NCI-H2107 treated with DMSO at 0.1 percent for 48 hours (cell line): ENCODE measurements at regions not wholly inside any gene's neighbourhood (a gene's known extent, or its start where the extent isn't known, plus 50 kb on each side); places are given as distances from the start of the nearest gene placed in this dataset.

ENCODE experiments used
- DNase-seq: peaks from one replicate; lab custom pipeline; 2025; ENCODE audit not compliant: unreplicated experiment; lab: John Stamatoyannopoulos, UW

GRCh38 chr1:81634294-81634693 lies 166.4 kb upstream of the ADGRL2 start:
- no peak for DNase-seq

- DNase-seq: no peak
Measured at GRCh38 chr1:81619156-81619555, 181.6 kb upstream of the ADGRL2 start.

- no peak for DNase-seq
Measured at GRCh38 chr1:81618376-81618775, 182.4 kb upstream of the ADGRL2 start.

- DNase-seq: no peak
Measured at GRCh38 chr1:81617308-81617967, 183.3 kb upstream of the ADGRL2 start.

GRCh38 chr1:81613803-81614202 lies 186.9 kb upstream of the ADGRL2 start:
- no peak for DNase-seq

- DNase-seq: no peak
Measured at GRCh38 chr1:81607924-81608323, 192.8 kb upstream of the ADGRL2 start.

- no peak for DNase-seq
Measured at GRCh38 chr1:81607086-81607485, 193.6 kb upstream of the ADGRL2 start.

GRCh38 chr1:81606656-81607055 lies 194.1 kb upstream of the ADGRL2 start:
- no peak for DNase-seq

GRCh38 chr1:81605023-81605422 lies 195.7 kb upstream of the ADGRL2 start:
- no peak for DNase-seq

- DNase-seq: no peak
Measured at GRCh38 chr1:81600878-81601622, 199.7 kb upstream of the ADGRL2 start.

- DNase-seq: no peak
Measured at GRCh38 chr1:81600363-81600762, 200.4 kb upstream of the ADGRL2 start.

- no peak for DNase-seq
Measured at GRCh38 chr1:81598623-81599022, 202.1 kb upstream of the ADGRL2 start.

GRCh38 chr1:81597720-81598426 lies 202.9 kb upstream of the ADGRL2 start:
- no peak for DNase-seq

- DNase-seq: no peak
Measured at GRCh38 chr1:81596341-81596740, 204.4 kb upstream of the ADGRL2 start.

- DNase-seq: no peak
Measured at GRCh38 chr1:81594206-81594605, 206.5 kb upstream of the ADGRL2 start.

- DNase-seq: no peak
Measured at GRCh38 chr1:81592233-81592632, 208.5 kb upstream of the ADGRL2 start.

GRCh38 chr1:81590171-81590570 lies 210.6 kb upstream of the ADGRL2 start:
- DNase-seq: no peak

GRCh38 chr1:81588149-81588548 lies 212.6 kb upstream of the ADGRL2 start:
- DNase-seq: no peak

GRCh38 chr1:81587426-81587825 lies 213.3 kb upstream of the ADGRL2 start:
- no peak for DNase-seq

- DNase-seq: no peak
Measured at GRCh38 chr1:81585371-81585770, 215.4 kb upstream of the ADGRL2 start.

GRCh38 chr1:81584398-81584797 lies 216.3 kb upstream of the ADGRL2 start:
- no peak for DNase-seq

- no peak for DNase-seq
Measured at GRCh38 chr1:81583878-81584277, 216.9 kb upstream of the ADGRL2 start.
